ENCODE measurements at regions not wholly inside any gene's neighbourhood (a gene's known extent, or its start where the extent isn't known, plus 50 kb on each side); places are given as distances from the start of the nearest gene placed in this dataset.

DNA sequence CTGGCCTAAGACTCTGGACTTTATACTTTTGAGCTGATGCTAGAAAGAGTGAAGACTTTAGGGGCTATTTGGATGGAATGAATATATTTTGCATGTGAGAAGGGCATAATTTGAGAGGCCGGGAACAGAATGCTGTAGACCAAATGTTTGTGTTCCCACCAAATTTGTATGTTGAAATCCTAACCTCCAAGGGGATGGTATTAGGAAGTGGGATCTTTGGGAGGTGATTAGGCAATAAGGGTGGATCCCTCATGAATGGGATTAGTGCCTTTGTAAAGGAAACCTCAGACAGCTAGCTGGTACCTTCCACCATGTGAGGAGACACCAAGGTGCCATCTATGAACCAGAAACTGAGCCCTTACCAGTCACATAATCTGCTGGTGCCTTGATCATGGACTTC, 165.1 kb upstream of the S1PR3 start:
- Histone ChIP-seq H3K36me3 (ENCODE audit: control insufficient read depth in 2 of 2, insufficient read depth in 2 of 2, low read length in 1 of 2) (no peaks in the 10 kb centered on the region), H3K79me2 (ENCODE audit: control insufficient read depth, insufficient read depth, low read length) (no peaks in the 10 kb centered on the region), H2AFZ (ENCODE audit: control insufficient read depth, low read depth, low read length) (no peak overlapping the region), H3K27ac (ENCODE audit: control insufficient read depth, insufficient read depth) (no peak overlapping the region), H3K4me2 (ENCODE audit: control insufficient read depth, insufficient read depth) (no peak overlapping the region), H3K27me3 (replicated peaks in 1 of 2; ENCODE audit: control insufficient read depth in 2 of 2, insufficient read depth in 2 of 2, low read length in 1 of 2) (no peaks in the 10 kb centered on the region; a peak in 2 of 4 replicates), H3K9me3 (replicated peaks; ENCODE audit: control insufficient read depth, insufficient read depth, low read length) (no peaks in the 10 kb centered on the region; the same call in 2 of the 3 replicates), H3K4me3 (no peak overlapping the region), H3K9ac (ENCODE audit: control insufficient read depth, insufficient read depth, low read length) (no peak overlapping the region), H3K4me1 (ENCODE audit: control insufficient read depth, insufficient read depth, low read length) (no peaks in the 10 kb centered on the region), H4K20me1 (ENCODE audit: control insufficient read depth, insufficient read depth) (no peaks in the 10 kb centered on the region)
- DNase-seq (ENCODE audit: low read depth, low spot score) = no peak
- POLR2A ChIA-PET = no interaction called here
- WGBS (ENCODE audit: insufficient coverage, insufficient replicate concordance, low lambda C conversion rate, missing lambda C conversion rate) = 30% methylated on average over 1 of the region's 1 CpG
- in situ Hi-C loops (cut with MboI) = no loop called here
- RAD21 ChIA-PET (ENCODE audit: unreplicated experiment) = no interaction called here
- SMC1A ChIA-PET (ENCODE audit: uncharacterized antibody, unreplicated experiment) = no interaction called here
- no peak for TF ChIP-seq CHD2 (IDR thresholded peaks at IDR 0.05; ENCODE audit: borderline replicate concordance, low read depth, low read length)
- CTCF ChIA-PET = no interaction called here
- no peak for ATAC-seq
- BruUV-seq (replicated peaks) = no TSS peak
- FAIRE-seq = no peak
- intact Hi-C loops (cut with micrococcal nuclease; ENCODE audit: unreplicated experiment) = no loop called here

DNA sequence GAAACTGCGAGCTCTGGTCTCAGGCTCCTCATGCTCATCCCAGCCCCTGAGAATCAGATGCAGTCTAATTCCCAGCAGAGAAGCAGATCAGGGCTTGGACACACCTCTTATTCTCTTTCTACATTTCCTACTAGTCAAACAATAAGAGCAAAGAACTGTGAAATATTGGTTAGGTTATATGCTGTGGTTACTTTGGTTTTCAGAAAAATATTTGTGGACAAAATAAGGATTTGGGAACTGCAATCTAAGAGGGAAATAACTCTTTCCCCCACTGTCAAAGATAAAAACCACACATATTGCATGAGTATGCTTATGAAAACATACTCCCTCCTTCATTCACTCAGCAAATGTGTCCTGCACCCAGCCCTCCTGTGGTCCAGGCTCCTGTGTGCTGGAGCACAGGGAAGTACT, 164.5 kb upstream of the S1PR3 start:
- no peak for FAIRE-seq
- TF ChIP-seq NFYB (IDR thresholded peaks at IDR 0.05; ENCODE audit: insufficient read depth, low read depth, low read length) = no peak
- no peak for TF ChIP-seq NKRF (conservative IDR thresholded peaks at IDR 0.05)
- TF ChIP-seq, protein P1, sequence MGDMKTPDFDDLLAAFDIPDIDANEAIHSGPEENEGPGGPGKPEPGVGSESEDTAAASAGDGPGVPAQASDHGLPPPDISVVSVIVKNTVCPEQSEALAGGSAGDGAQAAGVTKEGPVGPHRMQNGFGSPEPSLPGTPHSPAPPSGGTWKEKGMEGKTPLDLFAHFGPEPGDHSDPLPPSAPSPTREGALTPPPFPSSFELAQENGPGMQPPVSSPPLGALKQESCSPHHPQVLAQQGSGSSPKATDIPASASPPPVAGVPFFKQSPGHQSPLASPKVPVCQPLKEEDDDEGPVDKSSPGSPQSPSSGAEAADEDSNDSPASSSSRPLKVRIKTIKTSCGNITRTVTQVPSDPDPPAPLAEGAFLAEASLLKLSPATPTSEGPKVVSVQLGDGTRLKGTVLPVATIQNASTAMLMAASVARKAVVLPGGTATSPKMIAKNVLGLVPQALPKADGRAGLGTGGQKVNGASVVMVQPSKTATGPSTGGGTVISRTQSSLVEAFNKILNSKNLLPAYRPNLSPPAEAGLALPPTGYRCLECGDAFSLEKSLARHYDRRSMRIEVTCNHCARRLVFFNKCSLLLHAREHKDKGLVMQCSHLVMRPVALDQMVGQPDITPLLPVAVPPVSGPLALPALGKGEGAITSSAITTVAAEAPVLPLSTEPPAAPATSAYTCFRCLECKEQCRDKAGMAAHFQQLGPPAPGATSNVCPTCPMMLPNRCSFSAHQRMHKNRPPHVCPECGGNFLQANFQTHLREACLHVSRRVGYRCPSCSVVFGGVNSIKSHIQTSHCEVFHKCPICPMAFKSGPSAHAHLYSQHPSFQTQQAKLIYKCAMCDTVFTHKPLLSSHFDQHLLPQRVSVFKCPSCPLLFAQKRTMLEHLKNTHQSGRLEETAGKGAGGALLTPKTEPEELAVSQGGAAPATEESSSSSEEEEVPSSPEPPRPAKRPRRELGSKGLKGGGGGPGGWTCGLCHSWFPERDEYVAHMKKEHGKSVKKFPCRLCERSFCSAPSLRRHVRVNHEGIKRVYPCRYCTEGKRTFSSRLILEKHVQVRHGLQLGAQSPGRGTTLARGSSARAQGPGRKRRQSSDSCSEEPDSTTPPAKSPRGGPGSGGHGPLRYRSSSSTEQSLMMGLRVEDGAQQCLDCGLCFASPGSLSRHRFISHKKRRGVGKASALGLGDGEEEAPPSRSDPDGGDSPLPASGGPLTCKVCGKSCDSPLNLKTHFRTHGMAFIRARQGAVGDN (IDR thresholded peaks at IDR 0.05) = no peak
- TF ChIP-seq TBL1XR1 (IDR thresholded peaks at IDR 0.05; ENCODE audit: low read depth, low read length) = no peak
- TF ChIP-seq, protein P2, sequence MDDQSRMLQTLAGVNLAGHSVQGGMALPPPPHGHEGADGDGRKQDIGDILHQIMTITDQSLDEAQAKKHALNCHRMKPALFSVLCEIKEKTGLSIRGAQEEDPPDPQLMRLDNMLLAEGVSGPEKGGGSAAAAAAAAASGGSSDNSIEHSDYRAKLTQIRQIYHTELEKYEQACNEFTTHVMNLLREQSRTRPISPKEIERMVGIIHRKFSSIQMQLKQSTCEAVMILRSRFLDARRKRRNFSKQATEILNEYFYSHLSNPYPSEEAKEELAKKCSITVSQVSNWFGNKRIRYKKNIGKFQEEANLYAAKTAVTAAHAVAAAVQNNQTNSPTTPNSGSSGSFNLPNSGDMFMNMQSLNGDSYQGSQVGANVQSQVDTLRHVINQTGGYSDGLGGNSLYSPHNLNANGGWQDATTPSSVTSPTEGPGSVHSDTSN (IDR thresholded peaks at IDR 0.05; ENCODE audit: insufficient replicate concordance, low read depth, low read length) = no peak
- no peak for TF ChIP-seq MXI1 (IDR thresholded peaks at IDR 0.05; ENCODE audit: low read depth, low read length)
- TF ChIP-seq TAF1 (IDR thresholded peaks at IDR 0.05; ENCODE audit: borderline replicate concordance, low read depth, low read length) = no peak
- TF ChIP-seq GABPA (IDR thresholded peaks at IDR 0.05; ENCODE audit: low read depth) = no peak

More for the DNA sequence above, 164.5 kb upstream of the S1PR3 start:
- POLR2A ChIA-PET = no interaction called here
- Histone ChIP-seq H3K9me3 (replicated peaks; ENCODE audit: control insufficient read depth, insufficient read depth, low read length) (no peaks in the 10 kb centered on the region; the same call in 2 of the 3 replicates), H2AFZ (ENCODE audit: control insufficient read depth, low read depth, low read length) (no peak overlapping the region), H3K27me3 (replicated peaks in 1 of 2; ENCODE audit: control insufficient read depth in 2 of 2, insufficient read depth in 2 of 2, low read length in 1 of 2) (no peaks in the 10 kb centered on the region; a peak in 2 of 4 replicates), H3K9ac (ENCODE audit: control insufficient read depth, insufficient read depth, low read length) (no peak overlapping the region), H3K27ac (ENCODE audit: control insufficient read depth, insufficient read depth) (no peak overlapping the region), H3K36me3 (ENCODE audit: control insufficient read depth in 2 of 2, insufficient read depth in 2 of 2, low read length in 1 of 2) (no peaks in the 10 kb centered on the region), H3K4me1 (ENCODE audit: control insufficient read depth, insufficient read depth, low read length) (no peaks in the 10 kb centered on the region), H4K20me1 (ENCODE audit: control insufficient read depth, insufficient read depth) (no peaks in the 10 kb centered on the region), H3K4me2 (ENCODE audit: control insufficient read depth, insufficient read depth) (no peak overlapping the region), H3K4me3 (no peak overlapping the region), H3K79me2 (ENCODE audit: control insufficient read depth, insufficient read depth, low read length) (no peaks in the 10 kb centered on the region)
- SMC1A ChIA-PET (ENCODE audit: uncharacterized antibody, unreplicated experiment) = no interaction called here
- no TSS peak for BruUV-seq (replicated peaks)
- RAD21 ChIA-PET (ENCODE audit: unreplicated experiment) = no interaction called here
- ATAC-seq (no peak), DNase-seq (ENCODE audit: low read depth, low spot score) (no peak)
- intact Hi-C loops (cut with micrococcal nuclease; ENCODE audit: unreplicated experiment) (no loop called here), in situ Hi-C loops (cut with MboI) (no loop called here)
- CTCF ChIA-PET = no interaction called here
- 0% methylated on average over 1 of the region's 1 CpG for WGBS (ENCODE audit: insufficient coverage, insufficient replicate concordance, low lambda C conversion rate, missing lambda C conversion rate)
